OCI-LY3 (cell line): ENCODE measurements at regions not wholly inside any gene's neighbourhood (a gene's known extent, or its start where the extent isn't known, plus 50 kb on each side); places are given as distances from the start of the nearest gene placed in this dataset.

Experiments
- EZH2phosphoT487 ChIP-seq: fragments of 200-600 bp; shearing (Covaris generic); IDR thresholded peaks from 2 replicates; pipeline ENCODE4 v1.6.1; 2018; ENCODE audit warnings: antibody characterized with exemption, mixed run types, low read depth
- TF ChIP-seq, protein P1 (sequence below): fragments of 200-600, 300-600 bp; sonication (generic); IDR thresholded peaks from 2 replicates; pipeline ENCODE4 v1.5.1; 2014; ENCODE audit warnings: antibody characterized with exemption, low read length, low read depth

DNA sequence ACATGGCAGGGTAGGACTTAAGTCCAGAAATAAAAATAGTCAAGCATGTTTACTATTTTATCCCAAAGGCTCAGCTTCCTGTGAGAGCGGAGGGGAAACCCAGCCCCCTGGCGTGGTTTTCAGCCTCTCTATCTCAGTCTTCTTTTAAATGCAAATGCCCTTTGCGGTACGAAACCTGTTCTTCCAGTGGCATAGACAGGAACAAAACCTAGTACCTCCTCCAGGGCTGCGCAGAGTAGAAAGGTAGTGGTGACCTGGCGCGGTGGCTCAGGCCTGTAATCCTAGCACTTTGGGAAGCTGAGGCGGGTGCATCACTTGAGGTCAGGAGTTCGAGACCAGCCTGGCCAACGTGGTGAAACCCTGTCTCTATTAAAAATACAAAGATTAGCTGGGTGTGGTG is 181.3 kb upstream of the FOXK1 start:
- TF ChIP-seq, protein P1, sequence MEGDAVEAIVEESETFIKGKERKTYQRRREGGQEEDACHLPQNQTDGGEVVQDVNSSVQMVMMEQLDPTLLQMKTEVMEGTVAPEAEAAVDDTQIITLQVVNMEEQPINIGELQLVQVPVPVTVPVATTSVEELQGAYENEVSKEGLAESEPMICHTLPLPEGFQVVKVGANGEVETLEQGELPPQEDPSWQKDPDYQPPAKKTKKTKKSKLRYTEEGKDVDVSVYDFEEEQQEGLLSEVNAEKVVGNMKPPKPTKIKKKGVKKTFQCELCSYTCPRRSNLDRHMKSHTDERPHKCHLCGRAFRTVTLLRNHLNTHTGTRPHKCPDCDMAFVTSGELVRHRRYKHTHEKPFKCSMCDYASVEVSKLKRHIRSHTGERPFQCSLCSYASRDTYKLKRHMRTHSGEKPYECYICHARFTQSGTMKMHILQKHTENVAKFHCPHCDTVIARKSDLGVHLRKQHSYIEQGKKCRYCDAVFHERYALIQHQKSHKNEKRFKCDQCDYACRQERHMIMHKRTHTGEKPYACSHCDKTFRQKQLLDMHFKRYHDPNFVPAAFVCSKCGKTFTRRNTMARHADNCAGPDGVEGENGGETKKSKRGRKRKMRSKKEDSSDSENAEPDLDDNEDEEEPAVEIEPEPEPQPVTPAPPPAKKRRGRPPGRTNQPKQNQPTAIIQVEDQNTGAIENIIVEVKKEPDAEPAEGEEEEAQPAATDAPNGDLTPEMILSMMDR = no peak
- no peak for TF ChIP-seq EZH2phosphoT487
